K562 (cell line): ENCODE measurements at regions not wholly inside any gene's neighbourhood (a gene's known extent, or its start where the extent isn't known, plus 50 kb on each side); places are given as distances from the start of the nearest gene placed in this dataset.

Experiments
- CBX8 ChIP-seq: fragments of 200-600 bp; sonication (generic); IDR thresholded peaks from 2 replicates; pipeline ENCODE4 v1.6.1; 2012; ENCODE audit warnings: borderline replicate concordance, mixed run types, low read depth, mild to moderate bottlenecking, moderate library complexity, mixed read lengths, low read length, control low read depth, inconsistent platforms; ENCODE audit not compliant: poor library complexity, severe bottlenecking; ENCODE audit errors: extremely low read depth
- CCAR2 ChIP-seq: fragments of 200-400 bp; formaldehyde crosslinking; IDR thresholded peaks from 2 replicates; pipeline ENCODE4 v1.6.1; 2017; ENCODE audit warnings: mild to moderate bottlenecking, low read depth, low read length
- CREB1 ChIP-seq, 2 experiments: sonication (generic) in 1 of 2; formaldehyde crosslinking in 1 of 2; IDR thresholded peaks; 2 replicates each; pipeline versions ENCODE4 v1.6.1 to v1.8.0; 2012 to 2022; ENCODE audit warnings: inconsistent platforms in 1 of 2, mild to moderate bottlenecking in 1 of 2, missing genetic modification reagents in 1 of 2, moderate library complexity in 1 of 2
- GABPB2 ChIP-seq: fragments of 250-450 bp; sonication (Bioruptor Pico); conservative IDR thresholded peaks from 2 replicates; pipeline ENCODE4 v1.5.1; 2021; ENCODE audit warnings: mild to moderate bottlenecking
- PTBP1 ChIP-seq: fragments of 200-400 bp; formaldehyde crosslinking; IDR thresholded peaks from 2 replicates; pipeline ENCODE4 v1.6.1; 2017; ENCODE audit warnings: low read depth, low read length
- RAD21 ChIP-seq, 2 experiments: fragments of 250-450 bp in 1 of 2; fragments of 450-650 bp in 1 of 2; sonication (Bioruptor Pico) in 1 of 2; formaldehyde crosslinking in 1 of 2; IDR thresholded peaks in 1 of 2; conservative IDR thresholded peaks in 1 of 2; 2 replicates each; pipeline versions ENCODE4 v1.4.0 to v1.8.0; 2020 to 2022; ENCODE audit warnings: mild to moderate bottlenecking in 2 of 2, moderate library complexity in 1 of 2
- SP2 ChIP-seq: IDR thresholded peaks from 2 replicates; pipeline ENCODE4 v1.6.1; 2011; ENCODE audit warnings: mild to moderate bottlenecking, low read depth, low read length, moderate library complexity; ENCODE audit not compliant: poor library complexity, severe bottlenecking; ENCODE audit errors: extremely low read depth
- ZNF551 ChIP-seq: fragments of 250-450 bp; sonication (Bioruptor Pico); IDR thresholded peaks from 2 replicates; pipeline ENCODE4 v1.5.0; 2021; ENCODE audit warnings: mild to moderate bottlenecking, moderate library complexity
- TF ChIP-seq, protein P1 (sequence below): fragments of 450-650 bp; formaldehyde crosslinking; IDR thresholded peaks from 2 replicates; pipeline ENCODE4 v1.4.0; 2022; ENCODE audit warnings: mild to moderate bottlenecking, moderate library complexity
- TF ChIP-seq, protein P2 (sequence below): fragments of 450-650 bp; IDR thresholded peaks from one replicate; pipeline ENCODE4 v1.6.1; 2018; ENCODE audit warnings: mild to moderate bottlenecking, moderate library complexity; ENCODE audit not compliant: partially characterized antibody

DNA sequence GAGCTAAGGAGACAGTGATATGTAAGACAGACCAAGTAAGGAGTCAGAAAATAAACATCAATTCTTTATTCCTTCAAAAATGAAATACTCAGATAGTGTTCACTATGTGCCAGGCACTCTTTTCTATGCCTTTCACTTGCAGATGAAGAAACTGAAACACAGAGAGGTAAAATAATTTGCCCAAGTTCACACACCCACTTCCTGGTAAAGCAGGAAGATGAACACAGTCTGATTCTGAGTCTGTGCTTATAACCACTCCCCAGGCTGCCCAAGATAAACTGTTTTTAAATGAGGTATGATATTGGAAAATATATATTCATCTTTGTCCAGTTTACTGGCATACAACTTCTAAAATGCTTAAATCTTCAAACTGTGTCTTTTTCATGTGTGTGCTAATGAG is 294.4 kb upstream of the NPVF start (continued):
- TF ChIP-seq, protein P1, sequence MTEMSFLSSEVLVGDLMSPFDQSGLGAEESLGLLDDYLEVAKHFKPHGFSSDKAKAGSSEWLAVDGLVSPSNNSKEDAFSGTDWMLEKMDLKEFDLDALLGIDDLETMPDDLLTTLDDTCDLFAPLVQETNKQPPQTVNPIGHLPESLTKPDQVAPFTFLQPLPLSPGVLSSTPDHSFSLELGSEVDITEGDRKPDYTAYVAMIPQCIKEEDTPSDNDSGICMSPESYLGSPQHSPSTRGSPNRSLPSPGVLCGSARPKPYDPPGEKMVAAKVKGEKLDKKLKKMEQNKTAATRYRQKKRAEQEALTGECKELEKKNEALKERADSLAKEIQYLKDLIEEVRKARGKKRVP (CRISPR knock-in tag), result no peak
- TF ChIP-seq SP2, result no peak
- no peak for TF ChIP-seq GABPB2
- TF ChIP-seq ZNF551, result no peak
- no peak for TF ChIP-seq CCAR2
- no peak for TF ChIP-seq CREB1 (IDR thresholded peaks at IDR 0.05)
- no peak for TF ChIP-seq CREB1 (CRISPR knock-in tag; IDR thresholded peaks at IDR 0.05)
- no peak for TF ChIP-seq PTBP1
- TF ChIP-seq, protein P2, sequence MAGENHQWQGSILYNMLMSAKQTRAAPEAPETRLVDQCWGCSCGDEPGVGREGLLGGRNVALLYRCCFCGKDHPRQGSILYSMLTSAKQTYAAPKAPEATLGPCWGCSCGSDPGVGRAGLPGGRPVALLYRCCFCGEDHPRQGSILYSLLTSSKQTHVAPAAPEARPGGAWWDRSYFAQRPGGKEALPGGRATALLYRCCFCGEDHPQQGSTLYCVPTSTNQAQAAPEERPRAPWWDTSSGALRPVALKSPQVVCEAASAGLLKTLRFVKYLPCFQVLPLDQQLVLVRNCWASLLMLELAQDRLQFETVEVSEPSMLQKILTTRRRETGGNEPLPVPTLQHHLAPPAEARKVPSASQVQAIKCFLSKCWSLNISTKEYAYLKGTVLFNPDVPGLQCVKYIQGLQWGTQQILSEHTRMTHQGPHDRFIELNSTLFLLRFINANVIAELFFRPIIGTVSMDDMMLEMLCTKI, result no peak
- no peak for TF ChIP-seq CBX8
- TF ChIP-seq RAD21 (CRISPR knock-in tag; conservative IDR thresholded peaks at IDR 0.05 in 1 of 2, IDR thresholded peaks at IDR 0.05 in 1 of 2), result no peak
